ENCODE measurements at regions not wholly inside any gene's neighbourhood (a gene's known extent, or its start where the extent isn't known, plus 50 kb on each side); places are given as distances from the start of the nearest gene placed in this dataset.
"Not testable (repeated sequence)": the region's sequence is repeated elsewhere in the genome, so short reads cannot be mapped to it uniquely, and the experiment has no call there.

DNA sequence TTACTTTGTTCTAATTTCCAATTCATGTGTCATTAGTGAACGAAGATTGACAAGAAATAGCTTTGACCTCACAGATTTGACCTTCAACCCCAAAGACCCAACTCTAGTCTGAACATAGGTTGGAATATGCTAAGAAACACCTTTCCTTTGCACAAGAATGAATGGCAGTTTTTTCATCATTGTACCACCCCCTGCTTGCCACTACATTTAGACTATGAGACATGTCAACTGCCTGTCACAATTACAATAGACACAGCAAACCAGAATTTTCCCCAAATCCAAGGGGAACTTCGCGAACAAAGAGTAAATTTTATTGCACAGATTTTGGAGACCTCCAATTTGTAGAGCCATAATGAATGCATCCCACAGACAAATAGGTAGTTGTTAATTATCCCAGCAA, 535.4 kb downstream of the PRKD1 start:
- H3K4me3 ChIP-seq (ENCODE audit: low read length), result no peak overlapping the region

DNA sequence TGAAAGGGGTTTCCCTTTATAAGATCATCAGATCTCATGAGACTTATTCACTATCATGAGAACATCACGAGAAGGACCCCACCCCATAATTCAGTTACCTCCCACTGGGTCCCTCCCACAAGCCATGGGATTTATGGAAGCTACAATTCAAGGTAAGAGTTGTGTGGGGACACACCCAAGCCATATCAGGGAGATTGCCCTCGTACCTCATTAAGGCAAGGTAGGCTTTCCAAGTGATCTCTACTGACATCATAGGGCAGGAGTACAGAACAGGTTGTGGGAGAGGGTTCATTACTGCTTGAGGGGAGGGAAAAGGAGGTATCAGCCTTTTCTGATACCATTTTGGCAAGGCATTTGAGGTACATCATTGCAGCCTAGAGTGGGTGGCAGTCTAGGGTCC, 524.6 kb downstream of the PRKD1 start:
- Histone ChIP-seq H3K79me1 (ENCODE audit: low read length) (no peaks in the 10 kb centered on the region), H4K5ac (ENCODE audit: low read length) (no peak overlapping the region), H3K36me3 (ENCODE audit: control insufficient read depth, insufficient read depth, low read length) (no peaks in the 10 kb centered on the region), H3K27me3 (ENCODE audit: insufficient read depth, low read length, poor library complexity) (no peaks in the 10 kb centered on the region), H3K9ac (ENCODE audit: low read length) (no peak overlapping the region), H3K56ac (ENCODE audit: low read length) (no peak overlapping the region), H3K4me1 (ENCODE audit: control insufficient read depth, low read depth, low read length) (no peaks in the 10 kb centered on the region), H3K27ac (ENCODE audit: low read depth, low read length) (no peak overlapping the region), H3K18ac (ENCODE audit: low read length) (no peak overlapping the region), H4K8ac (ENCODE audit: low read depth, low read length) (no peak overlapping the region), H2BK120ac (ENCODE audit: low read depth, low read length) (no peak overlapping the region), H3K4me3 (ENCODE audit: low read length) (no peak overlapping the region), H2AK5ac (ENCODE audit: low read length) (no peak overlapping the region), H2BK15ac (replicated peaks; ENCODE audit: low read depth) (no peak overlapping the region), H3K79me2 (ENCODE audit: control insufficient read depth, insufficient read depth, low read length) (no peaks in the 10 kb centered on the region), H3K4me2 (ENCODE audit: low read length) (no peak overlapping the region), H2BK5ac (ENCODE audit: low read length) (no peak overlapping the region), H3K4ac (ENCODE audit: low read depth, low read length) (no peak overlapping the region), H3K23ac (ENCODE audit: low read length) (no peak overlapping the region)
- DNase-seq, result no peak
- no CpG with 5 or more reads among the region's 2 CpGs for WGBS (ENCODE audit: extremely low coverage, insufficient coverage, low lambda C conversion rate)

More for the DNA sequence above, 535.4 kb downstream of the PRKD1 start:
- Histone ChIP-seq H3K9ac (ENCODE audit: low read length) (no peak overlapping the region), H2BK5ac (ENCODE audit: low read length) (no peak overlapping the region), H3K36me3 (ENCODE audit: control insufficient read depth, insufficient read depth, low read length) (no peaks in the 10 kb centered on the region), H3K18ac (ENCODE audit: low read length) (no peak overlapping the region), H2BK15ac (replicated peaks; ENCODE audit: low read depth) (no peak overlapping the region), H2BK120ac (ENCODE audit: low read depth, low read length) (no peak overlapping the region), H3K27ac (ENCODE audit: low read depth, low read length) (no peak overlapping the region), H3K56ac (ENCODE audit: low read length) (no peak overlapping the region), H4K8ac (ENCODE audit: low read depth, low read length) (no peak overlapping the region), H3K4me1 (ENCODE audit: control insufficient read depth, low read depth, low read length) (no peaks in the 10 kb centered on the region), H4K5ac (ENCODE audit: low read length) (no peak overlapping the region), H3K79me2 (ENCODE audit: control insufficient read depth, insufficient read depth, low read length) (no peaks in the 10 kb centered on the region), H2AK5ac (ENCODE audit: low read length) (no peak overlapping the region), H3K79me1 (ENCODE audit: low read length) (no peaks in the 10 kb centered on the region), H3K4ac (ENCODE audit: low read depth, low read length) (no peak overlapping the region), H3K27me3 (ENCODE audit: insufficient read depth, low read length, poor library complexity) (no peaks in the 10 kb centered on the region), H3K4me2 (ENCODE audit: low read length) (no peak overlapping the region), H3K23ac (ENCODE audit: low read length) (no peak overlapping the region)
- DNase-seq, result no peak
- no CpG with 5 or more reads among the region's 3 CpGs for WGBS (ENCODE audit: extremely low coverage, insufficient coverage, low lambda C conversion rate)

DNA sequence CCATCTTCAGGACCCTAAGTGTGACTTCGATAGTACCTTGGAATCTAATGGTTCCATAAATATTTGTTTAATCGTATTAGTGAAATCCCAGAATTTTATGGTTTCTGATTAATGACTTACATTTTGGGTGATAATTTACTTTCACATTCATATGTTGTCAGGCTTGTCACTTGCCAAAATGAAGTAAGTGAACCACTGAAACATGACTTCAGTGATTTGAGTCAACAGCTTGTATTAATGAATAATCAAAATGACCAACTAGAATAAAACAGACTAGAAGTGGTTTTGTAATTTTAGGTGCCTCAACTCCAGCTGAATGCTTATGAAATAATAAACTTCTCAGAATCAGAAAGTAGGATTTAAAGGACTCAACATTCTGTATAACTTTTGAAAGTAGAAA, 517.1 kb downstream of the PRKD1 start:
- no peaks in the 10 kb centered on the region for H3K79me2 ChIP-seq (ENCODE audit: control insufficient read depth, insufficient read depth, low read length)
- no peak overlapping the region for H3K9ac ChIP-seq (ENCODE audit: low read length)
- DNase-seq, result no peak
- no peaks in the 10 kb centered on the region for H3K36me3 ChIP-seq (ENCODE audit: control insufficient read depth, insufficient read depth, low read length)
- no peak overlapping the region for H4K8ac ChIP-seq (ENCODE audit: low read depth, low read length)
- no peak overlapping the region for H2BK120ac ChIP-seq (ENCODE audit: low read depth, low read length)
- WGBS (ENCODE audit: extremely low coverage, insufficient coverage, low lambda C conversion rate), result no CpG with 5 or more reads among the region's 2 CpGs
- no peak overlapping the region for H3K4ac ChIP-seq (ENCODE audit: low read depth, low read length)
- H2BK5ac ChIP-seq (ENCODE audit: low read length), result no peak overlapping the region
- H3K27me3 ChIP-seq (ENCODE audit: insufficient read depth, low read length, poor library complexity), result no peaks in the 10 kb centered on the region
- no peak overlapping the region for H2AK5ac ChIP-seq (ENCODE audit: low read length)
- no peaks in the 10 kb centered on the region for H3K79me1 ChIP-seq (ENCODE audit: low read length)
- H4K5ac ChIP-seq (ENCODE audit: low read length), result no peak overlapping the region
- H3K27ac ChIP-seq (ENCODE audit: low read depth, low read length), result no peak overlapping the region
- H3K18ac ChIP-seq (ENCODE audit: low read length), result no peak overlapping the region
- no peak overlapping the region for H3K23ac ChIP-seq (ENCODE audit: low read length)
- H3K4me1 ChIP-seq (ENCODE audit: control insufficient read depth, low read depth, low read length), result no peaks in the 10 kb centered on the region
- no peak overlapping the region for H3K4me3 ChIP-seq (ENCODE audit: low read length)
- H3K56ac ChIP-seq (ENCODE audit: low read length), result no peak overlapping the region
- no peak overlapping the region for H3K4me2 ChIP-seq (ENCODE audit: low read length)
- no peak overlapping the region for H2BK15ac ChIP-seq (replicated peaks; ENCODE audit: low read depth)

DNA sequence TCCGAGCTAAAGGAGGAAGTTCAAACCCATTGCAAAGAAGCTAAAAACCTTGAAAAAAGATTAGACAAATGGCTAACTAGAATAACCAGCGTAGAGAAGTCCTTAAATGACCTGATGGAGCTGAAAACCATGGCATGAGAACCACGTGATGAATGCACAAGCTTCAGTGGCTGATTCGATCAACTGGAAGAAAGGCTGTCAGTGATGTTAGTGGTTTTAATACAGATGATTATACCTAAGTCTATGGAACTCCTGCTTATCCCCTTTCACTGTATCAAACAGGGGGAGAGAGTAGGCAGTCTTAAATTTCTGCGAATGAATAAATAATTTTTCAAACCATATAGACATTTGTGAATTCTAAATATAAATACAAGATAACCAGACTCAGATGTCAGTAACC, 512.7 kb downstream of the PRKD1 start:
- H4K8ac ChIP-seq (ENCODE audit: low read depth, low read length); H3K79me1 ChIP-seq (ENCODE audit: low read length); DNase-seq; H3K4me2 ChIP-seq (ENCODE audit: low read length); H3K4me1 ChIP-seq (ENCODE audit: control insufficient read depth, low read depth, low read length); H3K79me2 ChIP-seq (ENCODE audit: control insufficient read depth, insufficient read depth, low read length); H4K5ac ChIP-seq (ENCODE audit: low read length); H2BK5ac ChIP-seq (ENCODE audit: low read length); H3K18ac ChIP-seq (ENCODE audit: low read length); H3K9ac ChIP-seq (ENCODE audit: low read length); H3K27ac ChIP-seq (ENCODE audit: low read depth, low read length); H3K23ac ChIP-seq (ENCODE audit: low read length); H3K36me3 ChIP-seq (ENCODE audit: control insufficient read depth, insufficient read depth, low read length); H3K4ac ChIP-seq (ENCODE audit: low read depth, low read length); H3K27me3 ChIP-seq (ENCODE audit: insufficient read depth, low read length, poor library complexity); H2BK120ac ChIP-seq (ENCODE audit: low read depth, low read length); H2AK5ac ChIP-seq (ENCODE audit: low read length); H2BK15ac ChIP-seq (replicated peaks; ENCODE audit: low read depth); H3K56ac ChIP-seq (ENCODE audit: low read length); H3K4me3 ChIP-seq (ENCODE audit: low read length): not testable (repeated sequence)
- no CpG with 5 or more reads among the region's 5 CpGs for WGBS (ENCODE audit: extremely low coverage, insufficient coverage, low lambda C conversion rate)

DNA sequence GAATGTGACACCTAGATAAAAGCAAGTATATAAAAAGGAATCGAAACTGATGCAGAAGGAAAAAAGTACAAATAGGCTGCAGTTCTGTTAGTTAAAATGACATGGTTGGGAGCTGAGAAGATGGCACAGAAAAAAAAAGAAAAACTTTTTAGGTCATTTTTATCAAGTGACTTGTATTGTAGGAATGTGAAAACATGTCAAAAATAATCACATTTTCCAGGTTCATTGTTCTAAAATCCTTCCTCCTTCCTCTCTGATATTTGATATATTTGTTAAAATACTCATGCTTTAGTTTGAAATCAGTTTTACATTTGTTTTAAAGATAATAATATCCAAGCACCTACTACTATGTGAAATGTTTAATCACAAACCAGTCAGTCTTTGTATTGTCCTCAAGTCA, 507.9 kb downstream of the PRKD1 start:
- Histone ChIP-seq H3K36me3 (ENCODE audit: control insufficient read depth, insufficient read depth, low read length) (no peaks in the 10 kb centered on the region), H3K56ac (ENCODE audit: low read length) (no peak overlapping the region), H3K79me2 (ENCODE audit: control insufficient read depth, insufficient read depth, low read length) (no peaks in the 10 kb centered on the region), H4K5ac (ENCODE audit: low read length) (no peak overlapping the region), H2AK5ac (ENCODE audit: low read length) (no peak overlapping the region), H4K8ac (ENCODE audit: low read depth, low read length) (no peak overlapping the region), H3K23ac (ENCODE audit: low read length) (no peak overlapping the region), H3K4me3 (ENCODE audit: low read length) (no peak overlapping the region), H2BK5ac (ENCODE audit: low read length) (no peak overlapping the region), H3K18ac (ENCODE audit: low read length) (no peak overlapping the region), H3K4ac (ENCODE audit: low read depth, low read length) (no peak overlapping the region), H2BK120ac (ENCODE audit: low read depth, low read length) (no peak overlapping the region), H3K4me2 (ENCODE audit: low read length) (no peak overlapping the region), H3K27me3 (ENCODE audit: insufficient read depth, low read length, poor library complexity) (no peaks in the 10 kb centered on the region), H3K79me1 (ENCODE audit: low read length) (no peaks in the 10 kb centered on the region), H3K27ac (ENCODE audit: low read depth, low read length) (no peak overlapping the region), H2BK15ac (replicated peaks; ENCODE audit: low read depth) (no peak overlapping the region), H3K4me1 (ENCODE audit: control insufficient read depth, low read depth, low read length) (no peaks in the 10 kb centered on the region), H3K9ac (ENCODE audit: low read length) (no peak overlapping the region)
- DNase-seq, result no peak
- WGBS (ENCODE audit: extremely low coverage, insufficient coverage, low lambda C conversion rate), result no CpG with 5 or more reads among the region's 1 CpG

DNA sequence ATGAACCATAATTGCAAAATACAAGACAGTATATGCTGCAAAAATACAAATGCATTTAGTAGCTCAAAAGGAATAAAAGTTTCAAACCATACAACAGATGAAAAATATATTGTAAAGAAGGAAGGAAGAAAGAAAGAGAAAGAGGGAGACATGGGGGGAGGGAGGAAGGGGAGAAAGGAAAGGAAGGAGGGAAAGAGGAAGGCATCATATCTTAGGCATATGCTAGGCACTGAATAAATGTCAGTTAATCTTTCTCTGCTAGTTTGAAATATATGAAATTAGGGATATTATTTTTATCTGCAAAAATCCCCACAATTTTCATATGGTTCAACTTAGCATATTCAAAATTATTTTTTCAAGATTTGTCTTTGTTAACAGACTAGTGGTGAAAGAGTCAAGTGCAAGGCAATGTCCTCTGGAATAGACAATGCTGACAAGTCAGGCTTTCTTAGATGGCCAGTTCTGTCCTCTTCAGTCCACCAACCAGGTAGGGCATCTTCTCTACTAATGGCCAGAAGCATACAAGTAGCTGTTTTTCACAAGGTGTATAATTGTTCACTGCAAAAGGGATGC, 506.4 kb downstream of the PRKD1 start:
- DNase-seq, result no peak
- H3K4me1 ChIP-seq (ENCODE audit: control insufficient read depth, low read depth, low read length), result no peaks in the 10 kb centered on the region
- no peaks in the 10 kb centered on the region for H3K79me1 ChIP-seq (ENCODE audit: low read length)
- no peak overlapping the region for H2BK5ac ChIP-seq (ENCODE audit: low read length)
- no peak overlapping the region for H3K23ac ChIP-seq (ENCODE audit: low read length)
- no peak overlapping the region for H3K4ac ChIP-seq (ENCODE audit: low read depth, low read length)
- H2BK120ac ChIP-seq (ENCODE audit: low read depth, low read length), result no peak overlapping the region
- no peak overlapping the region for H3K27ac ChIP-seq (ENCODE audit: low read depth, low read length)
- no peak overlapping the region for H3K9ac ChIP-seq (ENCODE audit: low read length)
- H3K27me3 ChIP-seq (ENCODE audit: insufficient read depth, low read length, poor library complexity), result no peaks in the 10 kb centered on the region
- no peak overlapping the region for H4K5ac ChIP-seq (ENCODE audit: low read length)
- H3K56ac ChIP-seq (ENCODE audit: low read length), result no peak overlapping the region
- no peak overlapping the region for H3K4me3 ChIP-seq (ENCODE audit: low read length)
- H3K18ac ChIP-seq (ENCODE audit: low read length), result no peak overlapping the region
- no peak overlapping the region for H2AK5ac ChIP-seq (ENCODE audit: low read length)
- H3K4me2 ChIP-seq (ENCODE audit: low read length), result no peak overlapping the region
- H4K8ac ChIP-seq (ENCODE audit: low read depth, low read length), result no peak overlapping the region
- H3K36me3 ChIP-seq (ENCODE audit: control insufficient read depth, insufficient read depth, low read length), result no peaks in the 10 kb centered on the region
- no peaks in the 10 kb centered on the region for H3K79me2 ChIP-seq (ENCODE audit: control insufficient read depth, insufficient read depth, low read length)
- no peak overlapping the region for H2BK15ac ChIP-seq (replicated peaks; ENCODE audit: low read depth)

Measured in mesendoderm (in vitro differentiated cells).